ENCODE measurements at regions not wholly inside any gene's neighbourhood (a gene's known extent, or its start where the extent isn't known, plus 50 kb on each side); places are given as distances from the start of the nearest gene placed in this dataset.

GRCh38 chr4:54852602-54853001 lies 194.8 kb downstream of the KIT start:
- H3K4me2 ChIP-seq (ENCODE audit: low read depth, low read length): no peak overlapping the region
- H2AK9ac ChIP-seq (replicated peaks; ENCODE audit: low read depth, low read length, poor library complexity): no peak overlapping the region
- in situ Hi-C loops (cut with MboI; ENCODE audit: low sequenced_read_pairs) (no loop called here), intact Hi-C loops (cut with micrococcal nuclease) (no loop called here), dilution Hi-C loops (cut with HindIII; ENCODE audit: low sequenced_read_pairs, unreplicated experiment) (no loop called here)
- no peak overlapping the region for H2BK120ac ChIP-seq (ENCODE audit: low read depth, low read length)
- no peak overlapping the region for H3K56ac ChIP-seq (ENCODE audit: extremely low read depth, insufficient read depth, low read length)
- no peaks in the 10 kb centered on the region for H3K79me1 ChIP-seq (ENCODE audit: low read depth in 1 of 2, low read length in 2 of 2)
- H4K91ac ChIP-seq (ENCODE audit: insufficient read depth, low read depth, low read length): no peak overlapping the region
- H2BK20ac ChIP-seq (ENCODE audit: low read depth, low read length): no peak overlapping the region
- no peaks in the 10 kb centered on the region for H3K9me3 ChIP-seq (ENCODE audit: control insufficient read depth, insufficient read depth, low read length)
- H3K27me3 ChIP-seq (ENCODE audit: control insufficient read depth, insufficient read depth, low read length): peaks cover 13% of the 10 kb centered on the region
- no peaks in the 10 kb centered on the region for H3K36me3 ChIP-seq (ENCODE audit: control insufficient read depth, insufficient read depth, low read length)
- WGBS, 2 experiments (ENCODE audit: extremely low coverage in 2 of 2, insufficient read length in 1 of 2): no CpG with 5 or more reads among the region's 2 CpGs
- no peak overlapping the region for H2BK5ac ChIP-seq (ENCODE audit: low read depth, low read length, poor library complexity, severe bottlenecking)
- no peak overlapping the region for H3K9ac ChIP-seq (ENCODE audit: low read depth, low read length)
- H3K18ac ChIP-seq (ENCODE audit: low read depth, low read length): no peak overlapping the region
- H3K27ac ChIP-seq (ENCODE audit: insufficient read depth, low read length): no peak overlapping the region
- ChIA-PET POLR2A (ENCODE audit: unreplicated experiment) (no interaction called here), CTCF (no interaction called here)
- no peak for TF ChIP-seq CHD1 (IDR thresholded peaks at IDR 0.05; ENCODE audit: low read depth, low read length)
- no peak for ATAC-seq (ENCODE audit: low read depth)
- H4K20me1 ChIP-seq (ENCODE audit: insufficient read depth, low read length): no peaks in the 10 kb centered on the region
- H3K4me3 ChIP-seq (ENCODE audit: insufficient read depth, low read depth, low read length): no peak overlapping the region
- no peak overlapping the region for H3K4ac ChIP-seq (ENCODE audit: low read depth, low read length)
- no peak overlapping the region for H3K23ac ChIP-seq (ENCODE audit: low read depth, low read length)
- no peak overlapping the region for H2AFZ ChIP-seq (replicated peaks; ENCODE audit: low read length, poor library complexity)
- no peak overlapping the region for H3K14ac ChIP-seq (replicated peaks; ENCODE audit: low read depth, low read length)
- BruUV-seq (replicated peaks): no TSS peak
- H3K4me1 ChIP-seq (ENCODE audit: control insufficient read depth, insufficient read depth, low read length): no peaks in the 10 kb centered on the region; the same call in 1 of the 2 replicates
- H4K5ac ChIP-seq (ENCODE audit: low read depth, low read length): no peak overlapping the region
- no peak overlapping the region for H4K8ac ChIP-seq (ENCODE audit: low read depth in 2 of 2, low read length in 2 of 2)
- H3K9me1 ChIP-seq (ENCODE audit: insufficient read depth, low read length): no peaks in the 10 kb centered on the region
- no peak overlapping the region for H2AK5ac ChIP-seq (ENCODE audit: low read depth, low read length)
- DNase-seq: no peak
- H2BK15ac ChIP-seq (ENCODE audit: low read depth, low read length): no peak overlapping the region

All from IMR-90 (cell line).